H9 (cell line): ENCODE measurements at regions not wholly inside any gene's neighbourhood (a gene's known extent, or its start where the extent isn't known, plus 50 kb on each side); places are given as distances from the start of the nearest gene placed in this dataset.

Experiments
- DNase-seq: peaks from one replicate; pipeline ENCODE4 v3.0.0-alpha.2; 2017
- H2AFZ ChIP-seq: one replicate; pipeline ENCODE4 v1.6.1; 2013; ENCODE audit warnings: mild to moderate bottlenecking, low read length, control low read depth, moderate library complexity
- H2AK5ac ChIP-seq: 2 replicates; pipeline ENCODE4 v1.6.1; 2013; ENCODE audit warnings: low read length, control low read depth, mixed read lengths; ENCODE audit not compliant: insufficient read length
- H2BK120ac ChIP-seq: one replicate; pipeline ENCODE4 v1.6.1; 2013; ENCODE audit warnings: low read depth, mild to moderate bottlenecking, low read length, control low read depth, inconsistent platforms; ENCODE audit not compliant: poor library complexity, severe bottlenecking
- H2BK12ac ChIP-seq: 2 replicates; pipeline ENCODE4 v1.6.1; 2013; ENCODE audit warnings: low read length, control low read depth, mixed read lengths, low read depth; ENCODE audit not compliant: insufficient read length
- H2BK15ac ChIP-seq: 2 replicates; pipeline ENCODE4 v1.6.1; 2013; ENCODE audit warnings: low read depth, low read length, control low read depth
- H2BK20ac ChIP-seq: one replicate; pipeline ENCODE4 v1.6.1; 2013; ENCODE audit warnings: low read depth, mild to moderate bottlenecking, low read length, control low read depth, inconsistent platforms; ENCODE audit not compliant: poor library complexity, severe bottlenecking
- H2BK5ac ChIP-seq: 2 replicates; pipeline ENCODE4 v1.6.1; 2013; ENCODE audit warnings: low read length, control low read depth, mixed read lengths; ENCODE audit not compliant: insufficient read length
- H3K14ac ChIP-seq: 2 replicates; pipeline ENCODE4 v1.6.1; 2013; ENCODE audit warnings: low read length, control low read depth; ENCODE audit not compliant: insufficient read depth
- H3K18ac ChIP-seq: 2 replicates; pipeline ENCODE4 v1.6.1; 2013; ENCODE audit warnings: low read depth, mild to moderate bottlenecking, mixed read lengths, low read length, control low read depth; ENCODE audit not compliant: insufficient read length
- H3K23ac ChIP-seq: 2 replicates; pipeline ENCODE4 v1.6.1; 2013; ENCODE audit warnings: low read length, control low read depth, mixed read lengths, low read depth; ENCODE audit not compliant: insufficient read length
- H3K23me2 ChIP-seq: 2 replicates; pipeline ENCODE4 v1.6.1; 2013; ENCODE audit warnings: low read depth, mild to moderate bottlenecking, mixed read lengths, low read length, control low read depth; ENCODE audit not compliant: insufficient read length, poor library complexity, severe bottlenecking
- H3K27ac ChIP-seq: 2 replicates; pipeline ENCODE4 v1.5.1; 2013; ENCODE audit warnings: low read length, control low read depth, mixed read lengths, low read depth; ENCODE audit not compliant: insufficient read length
- H3K27me3 ChIP-seq: 2 replicates; pipeline ENCODE4 v1.6.1; 2013; ENCODE audit warnings: low read length, control low read depth, inconsistent platforms; ENCODE audit not compliant: insufficient read depth
- H3K4ac ChIP-seq: 2 replicates; pipeline ENCODE4 v1.6.1; 2013; ENCODE audit warnings: low read depth, mild to moderate bottlenecking, control low read depth, inconsistent platforms, low read length, moderate library complexity
- H3K4me1 ChIP-seq: 2 replicates; pipeline ENCODE4 v1.6.1; 2013; ENCODE audit warnings: low read length, control low read depth, inconsistent platforms; ENCODE audit not compliant: insufficient read depth
- H3K4me2 ChIP-seq: 2 replicates; pipeline ENCODE4 v1.6.1; 2013; ENCODE audit warnings: low read length, control low read depth, mixed read lengths; ENCODE audit not compliant: insufficient read length, insufficient read depth
- H3K56ac ChIP-seq: 2 replicates; pipeline ENCODE4 v1.6.1; 2013; ENCODE audit warnings: low read depth, mild to moderate bottlenecking, mixed read lengths, low read length, control low read depth; ENCODE audit not compliant: insufficient read length
- H3K79me1 ChIP-seq: 2 replicates; pipeline ENCODE4 v1.6.1; 2013; ENCODE audit warnings: low read depth, mild to moderate bottlenecking, moderate library complexity, low read length, control low read depth, inconsistent platforms; ENCODE audit not compliant: insufficient read depth, poor library complexity, severe bottlenecking
- H3K79me2 ChIP-seq: 2 replicates; pipeline ENCODE4 v1.6.1; 2013; ENCODE audit warnings: low read length, control low read depth, inconsistent platforms; ENCODE audit not compliant: insufficient read depth
- H3K9ac ChIP-seq: 2 replicates; pipeline ENCODE4 v1.6.1; 2013; ENCODE audit warnings: low read length, control low read depth, mixed read lengths; ENCODE audit not compliant: insufficient read length; ENCODE audit errors: extremely low read depth
- H3K9me3 ChIP-seq: one replicate; pipeline ENCODE4 v1.6.1; 2013; ENCODE audit warnings: low read depth, low read length, inconsistent platforms; ENCODE audit not compliant: control insufficient read depth
- H3T11ph ChIP-seq: one replicate; pipeline ENCODE4 v1.6.1; 2013; ENCODE audit warnings: mild to moderate bottlenecking, low read length, control low read depth, inconsistent platforms
- H4K20me1 ChIP-seq: one replicate; pipeline ENCODE4 v1.6.1; 2013; ENCODE audit not compliant: control insufficient read depth, insufficient read length, insufficient read depth
- H4K5ac ChIP-seq: 2 replicates; pipeline ENCODE4 v1.6.1; 2013; ENCODE audit warnings: low read depth, mild to moderate bottlenecking, mixed read lengths, low read length, control low read depth; ENCODE audit not compliant: insufficient read length
- H4K8ac ChIP-seq: replicated peaks from 2 replicates; pipeline ENCODE4 v1.6.1; 2013; ENCODE audit warnings: low read length, control low read depth, mixed read lengths, low read depth; ENCODE audit not compliant: insufficient read length
- H4K91ac ChIP-seq: 2 replicates; pipeline ENCODE4 v1.6.1; 2013; ENCODE audit warnings: low read depth, mild to moderate bottlenecking, moderate library complexity, mixed read lengths, low read length, control low read depth; ENCODE audit not compliant: insufficient read length
- H3K27ac Mint-ChIP-seq, 3 experiments: 2 replicates in 2 of 3; 3 replicates in 1 of 3; pipeline ENCODE4 v1.8.0; 2020 to 2021; ENCODE audit warnings: mixed read lengths in 3 of 3, mild to moderate bottlenecking in 1 of 3, moderate library complexity in 1 of 3
- H3K27me3 Mint-ChIP-seq: 2 replicates; pipeline ENCODE4 v1.8.0; 2021; ENCODE audit warnings: low read depth, mild to moderate bottlenecking, moderate library complexity, mixed read lengths
- H3K36me3 Mint-ChIP-seq, 3 experiments: 2 replicates in 2 of 3; 3 replicates in 1 of 3; pipeline ENCODE4 v1.8.0; 2020 to 2021; ENCODE audit warnings: low read depth in 3 of 3, mixed read lengths in 3 of 3; ENCODE audit not compliant: insufficient read depth in 1 of 3
- H3K4me1 Mint-ChIP-seq, 2 experiments: 2 replicates each; pipeline ENCODE4 v1.8.0; 2020; ENCODE audit warnings: mixed read lengths in 2 of 2
- H3K4me3 Mint-ChIP-seq, 2 experiments: 2 replicates in 1 of 2; 3 replicates in 1 of 2; pipeline ENCODE4 v1.8.0; 2020 to 2021; ENCODE audit warnings: mild to moderate bottlenecking in 2 of 2, mixed read lengths in 2 of 2, moderate library complexity in 1 of 2
- H3K9me3 Mint-ChIP-seq, 2 experiments: 2 replicates in 1 of 2; 3 replicates in 1 of 2; pipeline ENCODE4 v1.8.0; 2020; ENCODE audit warnings: mild to moderate bottlenecking in 2 of 2, mixed read lengths in 2 of 2, moderate library complexity in 1 of 2
- CTCF ChIP-seq: fragments of 200-600 bp; sonication (generic); conservative IDR thresholded peaks from 3 replicates; pipeline ENCODE4 v1.8.0; 2021; ENCODE audit warnings: antibody characterized with exemption, mild to moderate bottlenecking
- WGBS: extraction: QIAGEN DNeasy Blood & Tissue Kit; methylation state at CpG from one replicate; pipeline ENCODE4 v1.1.7; 2013; ENCODE audit warnings: missing lambda C conversion rate, low lambda C conversion rate, mixed read lengths; ENCODE audit not compliant: insufficient read length; ENCODE audit errors: extremely low coverage; 5-methylcytosine and 5-hydroxymethylcytosine counted together

- no peak overlapping the region for H4K91ac ChIP-seq
- no peak overlapping the region for H3K14ac ChIP-seq
- H3K18ac ChIP-seq: no peak overlapping the region
- Mint-ChIP-seq H3K27ac (no peak overlapping the region), H3K4me3 (no peak overlapping the region), H3K27me3 (peaks cover 1% of the 10 kb centered on the region; the same call in 1 of the 2 replicates), H3K36me3 (peaks cover 11 to 22% (median 19%) of the 10 kb centered on the region in 3 experiments), H3K9me3 (peaks cover 35 to 37% of the 10 kb centered on the region in 2 experiments), H3K4me1 (no peaks in the 10 kb centered on the region)
- no peak overlapping the region for H2AK5ac ChIP-seq
- WGBS: no CpG with 5 or more reads among the region's 4 CpGs
- H3K9ac ChIP-seq: no peak overlapping the region
- TF ChIP-seq CTCF: no peak
- H2BK12ac ChIP-seq: no peak overlapping the region
- no peaks in the 10 kb centered on the region for H3K27me3 ChIP-seq
- H3K23me2 ChIP-seq: no peaks in the 10 kb centered on the region
- H2BK20ac ChIP-seq: no peak overlapping the region
- H4K8ac ChIP-seq: no peak overlapping the region
- no peak overlapping the region for H3K23ac ChIP-seq
- H3K4ac ChIP-seq: no peak overlapping the region
- no peak for DNase-seq
- no peak overlapping the region for H4K5ac ChIP-seq
- H3K79me1 ChIP-seq: no peaks in the 10 kb centered on the region
- no peak overlapping the region for H2BK5ac ChIP-seq
- no peak overlapping the region for H3K27ac ChIP-seq
- H2AFZ ChIP-seq: no peak overlapping the region
- H3K79me2 ChIP-seq: no peaks in the 10 kb centered on the region
- no peak overlapping the region for H2BK15ac ChIP-seq
- H3K9me3 ChIP-seq: no peaks in the 10 kb centered on the region
- no peak overlapping the region for H3T11ph ChIP-seq
- no peaks in the 10 kb centered on the region for H4K20me1 ChIP-seq
- no peak overlapping the region for H2BK120ac ChIP-seq
- no peak overlapping the region for H3K4me2 ChIP-seq
- H3K56ac ChIP-seq: no peak overlapping the region
- no peaks in the 10 kb centered on the region for H3K4me1 ChIP-seq
Observed at GRCh38 chr6:67458265-67458664, 1176.8 kb upstream of the ADGRB3 start.
